PC-3 (cell line): ENCODE measurements at regions not wholly inside any gene's neighbourhood (a gene's known extent, or its start where the extent isn't known, plus 50 kb on each side); places are given as distances from the start of the nearest gene placed in this dataset.

Experiments
- EZH2 ChIP-seq: fragments of 300-600 bp; sonication (generic); IDR thresholded peaks from one replicate; pipeline ENCODE4 v1.6.1; 2017; ENCODE audit warnings: antibody characterized with exemption, mild to moderate bottlenecking, low read length; ENCODE audit not compliant: unreplicated experiment
- EZH2phosphoT487 ChIP-seq: fragments of 300-600 bp; sonication (generic); IDR thresholded peaks from 2 replicates; pipeline ENCODE4 v1.6.1; 2018; ENCODE audit warnings: mild to moderate bottlenecking, antibody characterized with exemption, low read length, borderline replicate concordance
- TF ChIP-seq, protein P1 (sequence below): fragments of 300-600 bp; sonication (generic); conservative IDR thresholded peaks from 2 replicates; pipeline ENCODE4 v1.5.1; 2017; ENCODE audit warnings: antibody characterized with exemption, low read depth, mild to moderate bottlenecking, low read length

DNA sequence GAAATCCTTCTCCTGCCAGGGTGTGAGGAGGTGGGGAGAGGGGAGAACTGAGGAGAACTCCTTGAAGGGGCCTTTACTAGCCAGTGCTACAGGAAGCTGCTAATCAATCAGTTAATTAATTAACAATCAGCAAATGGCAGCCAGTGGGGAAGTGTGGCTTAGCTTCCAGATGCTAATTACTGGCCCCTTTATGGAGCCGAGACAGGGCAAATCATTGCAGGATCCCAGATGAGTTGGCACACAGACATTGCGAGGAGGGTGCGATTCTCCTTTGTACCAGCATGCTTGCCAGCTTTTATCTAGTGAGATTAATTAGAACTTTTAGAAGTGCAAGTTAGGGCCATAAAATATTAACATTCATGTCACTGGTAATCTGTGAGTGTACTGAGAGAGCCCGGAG is 84.0 kb downstream of the XRCC2 start:
- TF ChIP-seq, protein P1, sequence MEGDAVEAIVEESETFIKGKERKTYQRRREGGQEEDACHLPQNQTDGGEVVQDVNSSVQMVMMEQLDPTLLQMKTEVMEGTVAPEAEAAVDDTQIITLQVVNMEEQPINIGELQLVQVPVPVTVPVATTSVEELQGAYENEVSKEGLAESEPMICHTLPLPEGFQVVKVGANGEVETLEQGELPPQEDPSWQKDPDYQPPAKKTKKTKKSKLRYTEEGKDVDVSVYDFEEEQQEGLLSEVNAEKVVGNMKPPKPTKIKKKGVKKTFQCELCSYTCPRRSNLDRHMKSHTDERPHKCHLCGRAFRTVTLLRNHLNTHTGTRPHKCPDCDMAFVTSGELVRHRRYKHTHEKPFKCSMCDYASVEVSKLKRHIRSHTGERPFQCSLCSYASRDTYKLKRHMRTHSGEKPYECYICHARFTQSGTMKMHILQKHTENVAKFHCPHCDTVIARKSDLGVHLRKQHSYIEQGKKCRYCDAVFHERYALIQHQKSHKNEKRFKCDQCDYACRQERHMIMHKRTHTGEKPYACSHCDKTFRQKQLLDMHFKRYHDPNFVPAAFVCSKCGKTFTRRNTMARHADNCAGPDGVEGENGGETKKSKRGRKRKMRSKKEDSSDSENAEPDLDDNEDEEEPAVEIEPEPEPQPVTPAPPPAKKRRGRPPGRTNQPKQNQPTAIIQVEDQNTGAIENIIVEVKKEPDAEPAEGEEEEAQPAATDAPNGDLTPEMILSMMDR, result no peak
- TF ChIP-seq EZH2phosphoT487 (no peak), EZH2 (no peak)
